ENCODE measurements at regions not wholly inside any gene's neighbourhood (a gene's known extent, or its start where the extent isn't known, plus 50 kb on each side); places are given as distances from the start of the nearest gene placed in this dataset.

- ATAC-seq (replicated peaks; ENCODE audit: extremely low read depth, poor library complexity, severe bottlenecking): no peak
- H3K27ac Mint-ChIP-seq (ENCODE audit: low read depth): no peak overlapping the region
- H3K27me3 Mint-ChIP-seq: no peaks in the 10 kb centered on the region
- H3K9me3 Mint-ChIP-seq: no peaks in the 10 kb centered on the region
- no peak for DNase-seq (ENCODE audit: low spot score in 2 of 2)
- H3K36me3 Mint-ChIP-seq (ENCODE audit: insufficient read depth): no peaks in the 10 kb centered on the region
- no peak overlapping the region for H3K4me3 Mint-ChIP-seq
- H3K4me1 Mint-ChIP-seq: no peaks in the 10 kb centered on the region
These were observed 259.3 kb upstream of the TMEM72 start for GRCh38 chr10:44651834-44652233.

GRCh38 chr10:44659320-44659719 lies 251.8 kb upstream of the TMEM72 start:
- H3K9me3 Mint-ChIP-seq: peaks cover 6% of the 10 kb centered on the region
- H3K27ac Mint-ChIP-seq (ENCODE audit: low read depth): no peak overlapping the region
- no peaks in the 10 kb centered on the region for H3K27me3 Mint-ChIP-seq
- DNase-seq (ENCODE audit: low spot score in 2 of 2) (no peak), ATAC-seq (replicated peaks; ENCODE audit: extremely low read depth, poor library complexity, severe bottlenecking) (no peak)
- no peaks in the 10 kb centered on the region for H3K36me3 Mint-ChIP-seq (ENCODE audit: insufficient read depth)
- no peak overlapping the region for H3K4me3 Mint-ChIP-seq
- no peaks in the 10 kb centered on the region for H3K4me1 Mint-ChIP-seq

- Mint-ChIP-seq H3K4me3 (no peak overlapping the region), H3K27ac (ENCODE audit: low read depth) (no peak overlapping the region), H3K27me3 (no peaks in the 10 kb centered on the region), H3K9me3 (peaks cover 6% of the 10 kb centered on the region), H3K4me1 (no peaks in the 10 kb centered on the region), H3K36me3 (ENCODE audit: insufficient read depth) (no peaks in the 10 kb centered on the region)
- DNase-seq (ENCODE audit: low spot score in 2 of 2) (no peak), ATAC-seq (replicated peaks; ENCODE audit: extremely low read depth, poor library complexity, severe bottlenecking) (no peak)
These were observed 250.9 kb upstream of the TMEM72 start for GRCh38 chr10:44660271-44660670.

GRCh38 chr10:44662051-44662450 lies 249.1 kb upstream of the TMEM72 start:
- DNase-seq (ENCODE audit: low spot score in 2 of 2): no peak
- H3K27me3 Mint-ChIP-seq: no peaks in the 10 kb centered on the region
- H3K36me3 Mint-ChIP-seq (ENCODE audit: insufficient read depth): no peaks in the 10 kb centered on the region
- no peaks in the 10 kb centered on the region for H3K4me1 Mint-ChIP-seq
- no peak overlapping the region for H3K4me3 Mint-ChIP-seq
- H3K9me3 Mint-ChIP-seq: peaks cover 6% of the 10 kb centered on the region
- no peak overlapping the region for H3K27ac Mint-ChIP-seq (ENCODE audit: low read depth)
- no peak for ATAC-seq (replicated peaks; ENCODE audit: extremely low read depth, poor library complexity, severe bottlenecking)

- Mint-ChIP-seq H3K4me3 (no peak overlapping the region), H3K27me3 (no peaks in the 10 kb centered on the region), H3K9me3 (peaks cover 6% of the 10 kb centered on the region), H3K36me3 (ENCODE audit: insufficient read depth) (no peaks in the 10 kb centered on the region), H3K4me1 (no peaks in the 10 kb centered on the region), H3K27ac (ENCODE audit: low read depth) (no peak overlapping the region)
- ATAC-seq (replicated peaks; ENCODE audit: extremely low read depth, poor library complexity, severe bottlenecking): no peak
- DNase-seq (ENCODE audit: low spot score in 2 of 2): no peak
These were observed 242.8 kb upstream of the TMEM72 start for GRCh38 chr10:44668336-44668735.

GRCh38 chr10:44671319-44671718 lies 239.8 kb upstream of the TMEM72 start:
- Mint-ChIP-seq H3K9me3 (peaks cover 6% of the 10 kb centered on the region), H3K4me1 (no peaks in the 10 kb centered on the region), H3K36me3 (ENCODE audit: insufficient read depth) (no peaks in the 10 kb centered on the region), H3K4me3 (no peak overlapping the region), H3K27me3 (no peaks in the 10 kb centered on the region), H3K27ac (ENCODE audit: low read depth) (no peak overlapping the region)
- ATAC-seq (replicated peaks; ENCODE audit: extremely low read depth, poor library complexity, severe bottlenecking) (no peak), DNase-seq (ENCODE audit: low spot score in 2 of 2) (no peak)

GRCh38 chr10:44673245-44673983 lies 237.7 kb upstream of the TMEM72 start:
- Mint-ChIP-seq H3K4me1 (no peaks in the 10 kb centered on the region), H3K4me3 (no peak overlapping the region), H3K9me3 (peaks cover 6% of the 10 kb centered on the region), H3K36me3 (ENCODE audit: insufficient read depth) (no peaks in the 10 kb centered on the region), H3K27ac (ENCODE audit: low read depth) (no peak overlapping the region), H3K27me3 (no peaks in the 10 kb centered on the region)
- DNase-seq (ENCODE audit: low spot score in 2 of 2): no peak
- ATAC-seq (replicated peaks; ENCODE audit: extremely low read depth, poor library complexity, severe bottlenecking): no peak

GRCh38 chr10:44674536-44675386 lies 236.4 kb upstream of the TMEM72 start:
- ATAC-seq (replicated peaks; ENCODE audit: extremely low read depth, poor library complexity, severe bottlenecking) (no peak), DNase-seq (ENCODE audit: low spot score in 2 of 2) (no peak)
- Mint-ChIP-seq H3K27ac (ENCODE audit: low read depth) (no peak overlapping the region), H3K36me3 (ENCODE audit: insufficient read depth) (no peaks in the 10 kb centered on the region), H3K4me1 (no peaks in the 10 kb centered on the region), H3K27me3 (no peaks in the 10 kb centered on the region), H3K4me3 (no peak overlapping the region), H3K9me3 (no peaks in the 10 kb centered on the region)

- no peak for ATAC-seq (replicated peaks; ENCODE audit: extremely low read depth, poor library complexity, severe bottlenecking)
- Mint-ChIP-seq H3K27ac (ENCODE audit: low read depth) (no peak overlapping the region), H3K9me3 (no peaks in the 10 kb centered on the region)
These were observed 235.7 kb upstream of the TMEM72 start for GRCh38 chr10:44675387-44675874.

GRCh38 chr10:44680764-44681163 lies 230.4 kb upstream of the TMEM72 start:
- H3K36me3 Mint-ChIP-seq (ENCODE audit: insufficient read depth): no peaks in the 10 kb centered on the region
- H3K4me3 Mint-ChIP-seq: no peak overlapping the region
- no peaks in the 10 kb centered on the region for H3K4me1 Mint-ChIP-seq
- DNase-seq (ENCODE audit: low spot score in 2 of 2) (no peak), ATAC-seq (replicated peaks; ENCODE audit: extremely low read depth, poor library complexity, severe bottlenecking) (no peak)
- H3K9me3 Mint-ChIP-seq: no peaks in the 10 kb centered on the region
- H3K27ac Mint-ChIP-seq (ENCODE audit: low read depth): no peak overlapping the region
- H3K27me3 Mint-ChIP-seq: no peaks in the 10 kb centered on the region

More at GRCh38 chr10:44675387-44675874, 235.7 kb upstream of the TMEM72 start:
- Mint-ChIP-seq H3K4me1 (no peaks in the 10 kb centered on the region), H3K4me3 (no peak overlapping the region), H3K27me3 (no peaks in the 10 kb centered on the region), H3K36me3 (ENCODE audit: insufficient read depth) (no peaks in the 10 kb centered on the region)
- no peak for DNase-seq (ENCODE audit: low spot score in 2 of 2)

- H3K4me1 Mint-ChIP-seq: no peaks in the 10 kb centered on the region
- no peaks in the 10 kb centered on the region for H3K9me3 Mint-ChIP-seq
- no peak overlapping the region for H3K4me3 Mint-ChIP-seq
- no peak overlapping the region for H3K27ac Mint-ChIP-seq (ENCODE audit: low read depth)
- H3K36me3 Mint-ChIP-seq (ENCODE audit: insufficient read depth): no peaks in the 10 kb centered on the region
- DNase-seq (ENCODE audit: low spot score in 2 of 2) (no peak), ATAC-seq (replicated peaks; ENCODE audit: extremely low read depth, poor library complexity, severe bottlenecking) (no peak)
- H3K27me3 Mint-ChIP-seq: no peaks in the 10 kb centered on the region
These were observed 228.6 kb upstream of the TMEM72 start for GRCh38 chr10:44682507-44682906.

GRCh38 chr10:44684661-44685060 lies 226.5 kb upstream of the TMEM72 start:
- Mint-ChIP-seq H3K27ac (ENCODE audit: low read depth) (no peak overlapping the region), H3K27me3 (no peaks in the 10 kb centered on the region), H3K4me3 (no peak overlapping the region), H3K4me1 (no peaks in the 10 kb centered on the region), H3K9me3 (no peaks in the 10 kb centered on the region), H3K36me3 (ENCODE audit: insufficient read depth) (no peaks in the 10 kb centered on the region)
- ATAC-seq (replicated peaks; ENCODE audit: extremely low read depth, poor library complexity, severe bottlenecking): no peak
- DNase-seq (ENCODE audit: low spot score in 2 of 2): no peak

GRCh38 chr10:44685220-44685619 lies 225.9 kb upstream of the TMEM72 start:
- Mint-ChIP-seq H3K9me3 (no peaks in the 10 kb centered on the region), H3K27ac (ENCODE audit: low read depth) (no peak overlapping the region), H3K4me1 (no peaks in the 10 kb centered on the region), H3K36me3 (ENCODE audit: insufficient read depth) (no peaks in the 10 kb centered on the region), H3K4me3 (no peak overlapping the region), H3K27me3 (no peaks in the 10 kb centered on the region)
- ATAC-seq (replicated peaks; ENCODE audit: extremely low read depth, poor library complexity, severe bottlenecking): no peak
- no peak for DNase-seq (ENCODE audit: low spot score in 2 of 2)

Data from central memory CD8-positive, alpha-beta T cell (primary cell).